OCI-LY7 (cell line): ENCODE measurements at regions not wholly inside any gene's neighbourhood (a gene's known extent, or its start where the extent isn't known, plus 50 kb on each side); places are given as distances from the start of the nearest gene placed in this dataset.

Experiments
- BruUV-seq: library from RNA; stranded (reverse); fragments of 400-500 nt; replicated peaks from 2 replicates; lab custom pipeline; 2021; lab: Mats Ljungman, UMichigan
- CTCF ChIA-PET: fragments of 300-600 bp; sonication (Branson Sonifier 250); formaldehyde crosslinking; loops from one replicate; lab custom pipeline; 2022; ENCODE audit warnings: antibody characterized with exemption; ENCODE audit not compliant: unreplicated experiment; lab: Charles Lee
- POLR2A ChIA-PET: fragments of 300-600 bp; sonication (Branson Sonifier 250); formaldehyde crosslinking; loops from one replicate; lab custom pipeline; 2022; ENCODE audit warnings: antibody characterized with exemption; lab: Charles Lee
- DNase-seq: peaks from one replicate; pipeline ENCODE4 v3.0.0-alpha.2; 2015; ENCODE audit warnings: low spot score
- H2AFZ ChIP-seq: fragments of 200-600 bp; sonication (generic), shearing (Covaris generic); 2 replicates; pipeline ENCODE4 v1.6.1; 2014; ENCODE audit warnings: mild to moderate bottlenecking, antibody characterized with exemption, low read length, moderate library complexity
- H3K27ac ChIP-seq: fragments of 200-600 bp; sonication (generic); 2 replicates; pipeline ENCODE4 v1.5.1; 2014; ENCODE audit warnings: mixed run types, low read depth, mild to moderate bottlenecking, moderate library complexity, low read length, inconsistent platforms; ENCODE audit not compliant: poor library complexity, severe bottlenecking
- H3K36me3 ChIP-seq: fragments of 200-600 bp; sonication (generic); 2 replicates; pipeline ENCODE4 v1.6.1; 2014; ENCODE audit warnings: mild to moderate bottlenecking, antibody characterized with exemption, low read length, moderate library complexity, mixed read lengths; ENCODE audit not compliant: insufficient read depth
- H3K4me1 ChIP-seq: fragments of 200-600 bp; sonication (generic); 2 replicates; pipeline ENCODE4 v1.5.1; 2014; ENCODE audit warnings: mild to moderate bottlenecking, low read length; ENCODE audit not compliant: insufficient read depth, poor library complexity, severe bottlenecking
- H3K4me2 ChIP-seq: fragments of 200-600 bp; sonication (generic); 2 replicates; pipeline ENCODE4 v1.6.1; 2014; ENCODE audit warnings: mild to moderate bottlenecking, low read length
- H3K4me3 ChIP-seq: fragments of 200-600 bp; sonication (generic); 2 replicates; pipeline ENCODE4 v1.5.1; 2014; ENCODE audit warnings: mild to moderate bottlenecking, low read depth, low read length; ENCODE audit not compliant: poor library complexity, severe bottlenecking
- H3K79me2 ChIP-seq: fragments of 200-600 bp; sonication (generic); 2 replicates; pipeline ENCODE4 v1.6.1; 2016; ENCODE audit warnings: low read depth, mild to moderate bottlenecking, low read length, moderate library complexity, mixed read lengths; ENCODE audit not compliant: insufficient read depth
- H3K9me2 ChIP-seq: fragments of 200-600 bp; sonication (generic); 2 replicates; pipeline ENCODE4 v1.6.1; 2016; ENCODE audit warnings: mild to moderate bottlenecking, low read length, mixed read lengths; ENCODE audit not compliant: insufficient read depth
- H3K9me3 ChIP-seq: fragments of 200-600 bp; sonication (generic); 2 replicates; pipeline ENCODE4 v1.6.1; 2014; ENCODE audit warnings: mild to moderate bottlenecking, mixed run types, low read length, mixed read lengths
- H4K20me1 ChIP-seq: fragments of 200-600 bp; sonication (generic); 2 replicates; pipeline ENCODE4 v1.6.1; 2014; ENCODE audit warnings: mild to moderate bottlenecking, antibody characterized with exemption, low read length, moderate library complexity, mixed read lengths; ENCODE audit not compliant: insufficient read depth
- CTCF ChIP-seq: fragments of 200-600 bp; sonication (generic); conservative IDR thresholded peaks from 2 replicates; pipeline ENCODE4 v1.5.1; 2014; ENCODE audit warnings: mild to moderate bottlenecking, antibody characterized with exemption, low read length, moderate library complexity, mixed read lengths
- EZH2phosphoT487 ChIP-seq: fragments of 200-600 bp; sonication (generic); IDR thresholded peaks from 2 replicates; pipeline ENCODE4 v1.6.1; 2018; ENCODE audit warnings: low read depth, borderline replicate concordance, mild to moderate bottlenecking, mixed run types, antibody characterized with exemption, low read length, moderate library complexity, mixed read lengths
- intact Hi-C: fragments of 100-400 bp; cut with micrococcal nuclease; formaldehyde crosslinking; loops from one replicate; pipeline ENCODE4 v1.10.0; 2022; ENCODE audit not compliant: unreplicated experiment

- BruUV-seq: no TSS peak
- no peaks in the 10 kb centered on the region for H3K9me3 ChIP-seq
Measured at GRCh38 chr11:119897046-119897440, 168.0 kb upstream of the NECTIN1 start.

GRCh38 chr11:119896387-119897045 lies 167.5 kb upstream of the NECTIN1 start:
- Histone ChIP-seq H2AFZ (no peak overlapping the region), H4K20me1 (no peaks in the 10 kb centered on the region), H3K79me2 (no peaks in the 10 kb centered on the region), H3K9me3 (no peaks in the 10 kb centered on the region), H3K4me1 (peaks cover 7% of the 10 kb centered on the region), H3K27ac (no peak overlapping the region), H3K9me2 (no peaks in the 10 kb centered on the region), H3K4me3 (no peak overlapping the region), H3K4me2 (no peak overlapping the region; the same call in 1 of the 2 replicates), H3K36me3 (no peaks in the 10 kb centered on the region)
- POLR2A ChIA-PET: no interaction called here
- no peak for TF ChIP-seq CTCF
- TF ChIP-seq EZH2phosphoT487: no peak
- intact Hi-C loops: no loop called here
- BruUV-seq: no TSS peak
- CTCF ChIA-PET: no interaction called here
- DNase-seq: no peak

More at GRCh38 chr11:119897046-119897440, 168.0 kb upstream of the NECTIN1 start:
- Histone ChIP-seq H3K9me2 (no peaks in the 10 kb centered on the region), H3K4me2 (no peak overlapping the region), H3K36me3 (no peaks in the 10 kb centered on the region), H3K27ac (no peak overlapping the region), H3K4me3 (no peak overlapping the region), H4K20me1 (no peaks in the 10 kb centered on the region), H3K79me2 (no peaks in the 10 kb centered on the region), H2AFZ (no peak overlapping the region), H3K4me1 (peaks cover 7% of the 10 kb centered on the region)
- no peak for TF ChIP-seq EZH2phosphoT487
- no peak for TF ChIP-seq CTCF
- intact Hi-C loops: no loop called here
- ChIA-PET CTCF (no interaction called here), POLR2A (no interaction called here)
- DNase-seq: no peak

- Histone ChIP-seq H2AFZ (no peak overlapping the region), H3K27ac (no peak overlapping the region), H3K4me1 (peaks cover 7% of the 10 kb centered on the region), H3K4me3 (no peak overlapping the region), H3K9me3 (no peaks in the 10 kb centered on the region), H3K36me3 (no peaks in the 10 kb centered on the region), H3K79me2 (no peaks in the 10 kb centered on the region), H3K9me2 (no peaks in the 10 kb centered on the region), H3K4me2 (no peak overlapping the region; the same call in 1 of the 2 replicates), H4K20me1 (no peaks in the 10 kb centered on the region)
- TF ChIP-seq EZH2phosphoT487 (no peak), CTCF (no peak)
- intact Hi-C loops: no loop called here
- no TSS peak for BruUV-seq
- ChIA-PET CTCF (no interaction called here), POLR2A (no interaction called here)
- DNase-seq: no peak
Measured at GRCh38 chr11:119895981-119896380, 167.0 kb upstream of the NECTIN1 start.
